GM18868 (cell line): ENCODE measurements at regions not wholly inside any gene's neighbourhood (a gene's known extent, or its start where the extent isn't known, plus 50 kb on each side); places are given as distances from the start of the nearest gene placed in this dataset.
A peak's percentile ranks its signal among the peaks of the same experiment; 100 is the strongest.
"Not testable (repeated sequence)": the region's sequence is repeated elsewhere in the genome, so short reads cannot be mapped to it uniquely, and the experiment has no call there.

Source experiments
- ATAC-seq: cut with Tn5 transposase; IDR thresholded peaks from one replicate; pipeline ENCODE4 v1.9.1; 2021; ENCODE audit warnings: mild to moderate bottlenecking, moderate library complexity; ENCODE audit not compliant: unreplicated experiment

GRCh38 chr6:113221850-113222249 is 635.3 kb upstream of the MARCKS start:
- no peak for ATAC-seq

GRCh38 chr6:113246186-113246585 is 611.0 kb upstream of the MARCKS start:
- no peak for ATAC-seq

- no peak for ATAC-seq
Measured at GRCh38 chr6:113248532-113248931, 608.6 kb upstream of the MARCKS start.

- ATAC-seq, result not testable (repeated sequence)
Measured at GRCh38 chr6:113254194-113254593, 603.0 kb upstream of the MARCKS start.

GRCh38 chr6:113258771-113259170 is 598.4 kb upstream of the MARCKS start:
- ATAC-seq, result no peak

- ATAC-seq, result no peak
Measured at GRCh38 chr6:113271437-113271836, 585.7 kb upstream of the MARCKS start.

- no peak for ATAC-seq
Measured at GRCh38 chr6:113276601-113277000, 580.5 kb upstream of the MARCKS start.

- ATAC-seq, result no peak
Measured at GRCh38 chr6:113277111-113277510, 580.0 kb upstream of the MARCKS start.

- peak; percentile 65 for ATAC-seq
Measured at GRCh38 chr6:113281014-113281413, 576.1 kb upstream of the MARCKS start.

- ATAC-seq, result no peak
Measured at GRCh38 chr6:113281431-113281830, 575.7 kb upstream of the MARCKS start.

GRCh38 chr6:113287396-113287795 is 569.7 kb upstream of the MARCKS start:
- peak; percentile 89 for ATAC-seq

GRCh38 chr6:113288409-113288808 is 568.7 kb upstream of the MARCKS start:
- ATAC-seq, result no peak

- ATAC-seq, result no peak
Measured at GRCh38 chr6:113289166-113289565, 568.0 kb upstream of the MARCKS start.

- no peak for ATAC-seq
Measured at GRCh38 chr6:113290684-113291083, 566.5 kb upstream of the MARCKS start.

- ATAC-seq, result no peak
Measured at GRCh38 chr6:113291751-113292445, 565.2 kb upstream of the MARCKS start.

- ATAC-seq, result peak; percentile 96
Measured at GRCh38 chr6:113292646-113293422, 564.3 kb upstream of the MARCKS start.

GRCh38 chr6:113293423-113293740 is 563.8 kb upstream of the MARCKS start:
- peak; percentile 7 for ATAC-seq

- ATAC-seq, result no peak
Measured at GRCh38 chr6:113299531-113299930, 557.6 kb upstream of the MARCKS start.

GRCh38 chr6:113301651-113302050 is 555.5 kb upstream of the MARCKS start:
- no peak for ATAC-seq

- ATAC-seq, result no peak
Measured at GRCh38 chr6:113304116-113304515, 553.0 kb upstream of the MARCKS start.

- peak; percentile 98 for ATAC-seq
Measured at GRCh38 chr6:113306552-113307145, 550.5 kb upstream of the MARCKS start.

- no peak for ATAC-seq
Measured at GRCh38 chr6:113308266-113308665, 548.9 kb upstream of the MARCKS start.
